ENCODE measurements at regions not wholly inside any gene's neighbourhood (a gene's known extent, or its start where the extent isn't known, plus 50 kb on each side); places are given as distances from the start of the nearest gene placed in this dataset.

DNA sequence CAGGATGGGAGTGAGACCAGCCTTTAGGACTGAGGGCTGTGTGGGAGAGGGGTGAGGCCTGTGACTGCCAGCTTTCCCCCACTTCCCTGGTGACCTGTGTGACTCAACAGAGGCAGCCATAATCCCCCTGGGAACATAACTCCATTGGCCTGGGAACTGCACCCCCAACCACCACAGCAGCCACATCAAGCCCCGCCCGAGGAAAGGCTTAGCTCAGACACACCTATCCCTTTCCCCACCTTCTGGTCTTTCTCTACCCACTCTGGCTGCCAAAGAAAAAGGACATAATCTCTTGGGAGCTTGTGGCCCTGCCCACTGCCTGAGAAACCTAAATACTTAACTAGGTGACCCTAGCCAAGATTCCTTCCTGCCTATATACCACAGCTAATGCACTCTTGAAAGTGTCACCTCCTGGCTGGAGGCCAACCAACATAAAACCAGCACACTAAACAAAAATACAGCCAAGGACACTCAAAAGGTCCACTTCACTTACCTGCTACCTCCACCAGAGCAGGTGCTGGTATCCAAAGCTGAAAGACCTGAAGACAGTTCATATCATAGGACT lies 406.6 kb upstream of the CAMK1G start:
- TF ChIP-seq POLR2A (IDR thresholded peaks at IDR 0.05) (no peak), POLR2AphosphoS5 (IDR thresholded peaks at IDR 0.05) (no peak), EP300 (IDR thresholded peaks at IDR 0.05) (no peak)
- TF ChIP-seq, protein P1, sequence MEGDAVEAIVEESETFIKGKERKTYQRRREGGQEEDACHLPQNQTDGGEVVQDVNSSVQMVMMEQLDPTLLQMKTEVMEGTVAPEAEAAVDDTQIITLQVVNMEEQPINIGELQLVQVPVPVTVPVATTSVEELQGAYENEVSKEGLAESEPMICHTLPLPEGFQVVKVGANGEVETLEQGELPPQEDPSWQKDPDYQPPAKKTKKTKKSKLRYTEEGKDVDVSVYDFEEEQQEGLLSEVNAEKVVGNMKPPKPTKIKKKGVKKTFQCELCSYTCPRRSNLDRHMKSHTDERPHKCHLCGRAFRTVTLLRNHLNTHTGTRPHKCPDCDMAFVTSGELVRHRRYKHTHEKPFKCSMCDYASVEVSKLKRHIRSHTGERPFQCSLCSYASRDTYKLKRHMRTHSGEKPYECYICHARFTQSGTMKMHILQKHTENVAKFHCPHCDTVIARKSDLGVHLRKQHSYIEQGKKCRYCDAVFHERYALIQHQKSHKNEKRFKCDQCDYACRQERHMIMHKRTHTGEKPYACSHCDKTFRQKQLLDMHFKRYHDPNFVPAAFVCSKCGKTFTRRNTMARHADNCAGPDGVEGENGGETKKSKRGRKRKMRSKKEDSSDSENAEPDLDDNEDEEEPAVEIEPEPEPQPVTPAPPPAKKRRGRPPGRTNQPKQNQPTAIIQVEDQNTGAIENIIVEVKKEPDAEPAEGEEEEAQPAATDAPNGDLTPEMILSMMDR (IDR thresholded peaks at IDR 0.05) = no peak
- intact Hi-C loops (cut with DNase I) = no loop called here
- no peak for DNase-seq
- 83 to 94% methylated on average over 2 of the region's 2 CpGs for WGBS, 2 donors
- H3K9me3 ChIP-seq = no peaks in the 10 kb centered on the region
- no peaks in the 10 kb centered on the region for H3K4me1 ChIP-seq
- no peaks in the 10 kb centered on the region for H3K36me3 ChIP-seq
- no peak overlapping the region for H3K4me3 ChIP-seq
- no peaks in the 10 kb centered on the region for H3K27me3 ChIP-seq
- H3K27ac ChIP-seq = no peak overlapping the region

DNA sequence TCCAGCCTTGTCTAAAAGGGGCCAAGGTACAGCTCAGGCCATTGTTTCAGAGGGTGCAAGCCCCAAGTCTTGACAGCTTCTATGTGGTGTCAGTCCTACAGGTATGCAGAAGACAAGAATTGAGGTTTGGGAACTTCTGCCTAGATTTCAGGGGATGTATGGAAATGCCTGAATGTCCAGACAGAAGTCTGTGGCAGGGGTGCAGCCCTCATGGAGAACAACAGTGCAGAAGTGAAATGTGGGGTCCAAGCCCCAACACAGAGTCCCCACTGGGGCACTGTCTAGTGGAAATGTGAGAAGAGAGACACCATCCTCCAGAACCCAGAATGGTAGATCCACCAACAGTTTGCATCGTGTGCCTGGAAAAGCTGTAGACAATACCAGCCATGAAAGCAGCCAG lies 400.3 kb upstream of the CAMK1G start:
- no peak for DNase-seq
- intact Hi-C loops (cut with DNase I) = no loop called here
- H3K9me3 ChIP-seq = peaks cover 0 to 4% (median 0%) of the 10 kb centered on the region in 4 donors
- 79 to 87% methylated on average over 1 of the region's 1 CpG for WGBS, 2 donors
- no peak for TF ChIP-seq EP300 (IDR thresholded peaks at IDR 0.05)
- no peak overlapping the region for H3K4me3 ChIP-seq
- H3K27ac ChIP-seq = no peak overlapping the region
- no peaks in the 10 kb centered on the region for H3K36me3 ChIP-seq
- no peaks in the 10 kb centered on the region for H3K27me3 ChIP-seq
- no peaks in the 10 kb centered on the region for H3K4me1 ChIP-seq

GRCh38 chr1:209187589-209187988 lies 395.9 kb upstream of the CAMK1G start:
- Histone ChIP-seq H3K36me3 (no peaks in the 10 kb centered on the region), H3K4me3 (no peak overlapping the region), H3K4me1 (no peaks in the 10 kb centered on the region), H3K27ac (no peak overlapping the region), H3K9me3 (peaks cover 0 to 4% (median 0%) of the 10 kb centered on the region in 4 donors), H3K27me3 (no peaks in the 10 kb centered on the region)
- 93 to 94% methylated on average over 3 of the region's 3 CpGs for WGBS, 2 donors
- TF ChIP-seq POLR2AphosphoS5 (IDR thresholded peaks at IDR 0.05) (no peak), EP300 (IDR thresholded peaks at IDR 0.05) (no peak), POLR2A (IDR thresholded peaks at IDR 0.05) (no peak)
- TF ChIP-seq, protein P1 (IDR thresholded peaks at IDR 0.05) = no peak
- intact Hi-C loops (cut with DNase I) = no loop called here
- no peak for DNase-seq

DNA sequence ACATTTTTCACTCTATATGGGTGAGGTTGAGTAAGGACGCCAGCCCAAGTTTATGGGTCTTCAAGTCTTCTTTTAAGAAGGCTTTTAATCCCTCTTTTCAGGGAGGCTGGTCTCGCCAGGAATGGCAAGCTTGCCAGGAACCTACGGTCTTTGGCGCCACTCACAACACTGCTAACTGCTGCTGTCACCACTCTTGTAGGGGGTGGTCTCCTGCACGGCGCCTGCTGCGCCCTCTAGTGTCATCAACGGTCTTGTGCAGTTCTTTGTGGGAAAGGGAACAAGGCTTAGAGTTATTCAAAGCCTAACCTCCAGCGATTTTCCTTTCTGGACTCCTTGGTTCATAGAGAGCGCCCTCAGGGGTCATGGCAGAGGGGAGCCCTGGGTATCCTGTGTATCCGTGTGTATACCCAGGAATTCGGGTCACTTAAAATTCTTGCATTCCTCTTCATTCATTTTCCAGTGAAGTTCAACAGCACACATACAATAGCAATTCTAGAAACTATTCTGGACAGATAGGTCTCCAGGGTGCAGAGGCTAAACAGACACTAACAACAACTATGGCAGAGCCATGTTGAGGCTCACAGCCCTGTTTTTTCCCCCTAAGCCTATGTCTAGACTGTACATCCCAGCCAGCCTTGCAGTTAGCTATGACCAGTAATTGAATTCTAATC lies 392.8 kb upstream of the CAMK1G start:
- Histone ChIP-seq H3K4me3 (no peak overlapping the region), H3K36me3 (no peaks in the 10 kb centered on the region), H3K27ac (no peak overlapping the region), H3K4me1 (no peaks in the 10 kb centered on the region), H3K27me3 (no peaks in the 10 kb centered on the region), H3K9me3 (peaks cover 0 to 11% (median 2%) of the 10 kb centered on the region in 4 donors)
- TF ChIP-seq POLR2A (IDR thresholded peaks at IDR 0.05) (no peak), POLR2AphosphoS5 (IDR thresholded peaks at IDR 0.05) (no peak), EP300 (IDR thresholded peaks at IDR 0.05) (no peak)
- TF ChIP-seq, protein P1 (IDR thresholded peaks at IDR 0.05) = no peak
- WGBS, 2 donors = 28 to 72% methylated on average over 12 of the region's 12 CpGs
- no peak for DNase-seq
- intact Hi-C loops (cut with DNase I) = no loop called here

- intact Hi-C loops (cut with DNase I) = no loop called here
- no peak overlapping the region for H3K27ac ChIP-seq
- H3K4me3 ChIP-seq = no peak overlapping the region
- WGBS, 2 donors = 10 to 58% methylated on average over 1 of the region's 1 CpG
- H3K36me3 ChIP-seq = no peaks in the 10 kb centered on the region
- no peak for DNase-seq
- peaks cover 0 to 16% (median 8%) of the 10 kb centered on the region in 4 donors for H3K9me3 ChIP-seq
- no peaks in the 10 kb centered on the region for H3K27me3 ChIP-seq
- TF ChIP-seq, protein P1 (IDR thresholded peaks at IDR 0.05) = no peak
- TF ChIP-seq EP300 (IDR thresholded peaks at IDR 0.05) = no peak
- no peak for TF ChIP-seq POLR2A (IDR thresholded peaks at IDR 0.05)
- TF ChIP-seq POLR2AphosphoS5 (IDR thresholded peaks at IDR 0.05) = no peak
- no peaks in the 10 kb centered on the region for H3K4me1 ChIP-seq
Measured at GRCh38 chr1:209191262-209191634, 392.3 kb upstream of the CAMK1G start.

All from sigmoid colon (tissue), 6 donors.